ENCODE measurements at regions not wholly inside any gene's neighbourhood (a gene's known extent, or its start where the extent isn't known, plus 50 kb on each side); places are given as distances from the start of the nearest gene placed in this dataset.

GRCh38 chr13:95357875-95358274 lies 56.6 kb upstream of the ABCC4 start:
- no peak for TF ChIP-seq CTCF (IDR thresholded peaks at IDR 0.05)
- H3K4me3 ChIP-seq, result no peak overlapping the region
- no peaks in the 10 kb centered on the region for H3K36me3 ChIP-seq
- ATAC-seq (no peak), DNase-seq (no peak)
- H3K27me3 ChIP-seq, result no peaks in the 10 kb centered on the region
- intact Hi-C loops (cut with DNase I), result no loop called here
- peaks cover 0 to 3% of the 10 kb centered on the region in 2 donors for H3K9me3 ChIP-seq
- peaks cover 0 to 5% of the 10 kb centered on the region in 2 donors for H3K4me1 ChIP-seq
- no peak overlapping the region for H3K27ac ChIP-seq

GRCh38 chr13:95360052-95360451 lies 58.8 kb upstream of the ABCC4 start:
- ATAC-seq (no peak), DNase-seq (no peak)
- no peak overlapping the region for H3K4me3 ChIP-seq
- peaks cover 0 to 3% of the 10 kb centered on the region in 2 donors for H3K9me3 ChIP-seq
- no peaks in the 10 kb centered on the region for H3K36me3 ChIP-seq
- no peak for TF ChIP-seq CTCF (IDR thresholded peaks at IDR 0.05)
- no peaks in the 10 kb centered on the region for H3K27me3 ChIP-seq
- intact Hi-C loops (cut with DNase I), result no loop called here
- H3K4me1 ChIP-seq, result peaks cover 0 to 5% of the 10 kb centered on the region in 2 donors
- no peak overlapping the region for H3K27ac ChIP-seq

- intact Hi-C loops (cut with DNase I), result no loop called here
- H3K4me3 ChIP-seq, result no peak overlapping the region
- peaks cover 0 to 3% of the 10 kb centered on the region in 2 donors for H3K9me3 ChIP-seq
- H3K4me1 ChIP-seq, result no peaks in the 10 kb centered on the region
- ATAC-seq, result no peak
- no peak for TF ChIP-seq CTCF (IDR thresholded peaks at IDR 0.05)
- no peaks in the 10 kb centered on the region for H3K27me3 ChIP-seq
- DNase-seq, result no peak
- no peak overlapping the region for H3K27ac ChIP-seq
- no peaks in the 10 kb centered on the region for H3K36me3 ChIP-seq
These were observed 59.3 kb upstream of the ABCC4 start for GRCh38 chr13:95360464-95361097.

- peaks cover 0 to 1% of the 10 kb centered on the region in 2 donors for H3K9me3 ChIP-seq
- ATAC-seq, result no peak
- intact Hi-C loops (cut with DNase I), result no loop called here
- no peaks in the 10 kb centered on the region for H3K27me3 ChIP-seq
- H3K27ac ChIP-seq, result no peak overlapping the region
- no peak overlapping the region for H3K4me3 ChIP-seq
- no peak for TF ChIP-seq CTCF (IDR thresholded peaks at IDR 0.05)
- H3K4me1 ChIP-seq, result no peaks in the 10 kb centered on the region
- no peak for DNase-seq
- no peaks in the 10 kb centered on the region for H3K36me3 ChIP-seq
These were observed 60.4 kb upstream of the ABCC4 start for GRCh38 chr13:95361686-95362085.

GRCh38 chr13:95362666-95363065 lies 61.4 kb upstream of the ABCC4 start:
- no peak for TF ChIP-seq CTCF (IDR thresholded peaks at IDR 0.05)
- H3K4me3 ChIP-seq, result no peak overlapping the region
- intact Hi-C loops (cut with DNase I), result no loop called here
- no peak for ATAC-seq
- no peaks in the 10 kb centered on the region for H3K27me3 ChIP-seq
- no peaks in the 10 kb centered on the region for H3K9me3 ChIP-seq
- no peaks in the 10 kb centered on the region for H3K4me1 ChIP-seq
- H3K36me3 ChIP-seq, result no peaks in the 10 kb centered on the region
- no peak overlapping the region for H3K27ac ChIP-seq
- no peak for DNase-seq

All from left lung (tissue), 4 donors.